SU-DHL-6 (cell line): ENCODE measurements at regions not wholly inside any gene's neighbourhood (a gene's known extent, or its start where the extent isn't known, plus 50 kb on each side); places are given as distances from the start of the nearest gene placed in this dataset.

Experiments
- H2AFZ ChIP-seq: fragments of 200-600 bp; sonication (generic); 2 replicates; pipeline ENCODE4 v1.6.1; 2014; ENCODE audit warnings: low read depth, mild to moderate bottlenecking, moderate library complexity, mixed read lengths, antibody characterized with exemption, low read length; ENCODE audit not compliant: severe bottlenecking
- H3F3A ChIP-seq: fragments of 200-600 bp; shearing (Covaris generic); 2 replicates; pipeline ENCODE4 v1.6.0; 2016; ENCODE audit warnings: antibody characterized with exemption, mild to moderate bottlenecking; ENCODE audit not compliant: insufficient read depth
- H3K27ac ChIP-seq: fragments of 200-600 bp; sonication (generic); 2 replicates; pipeline ENCODE4 v1.5.1; 2016; ENCODE audit warnings: low read depth, mild to moderate bottlenecking, low read length, moderate library complexity, mixed read lengths
- H3K27me3 ChIP-seq: fragments of 200-600 bp; sonication (generic), shearing (Covaris generic); 2 replicates; pipeline ENCODE4 v1.6.0; 2014; ENCODE audit warnings: mild to moderate bottlenecking, low read length
- H3K36me3 ChIP-seq: fragments of 200-600 bp; sonication (generic); 2 replicates; pipeline ENCODE4 v1.6.1; 2014; ENCODE audit warnings: mild to moderate bottlenecking, low read length, mixed read lengths
- H3K4me2 ChIP-seq: fragments of 300-600, 200-600 bp; shearing (Covaris generic), sonication (generic); 2 replicates; pipeline ENCODE4 v1.6.0; 2014; ENCODE audit warnings: low read length, low read depth, mild to moderate bottlenecking; ENCODE audit not compliant: poor library complexity, severe bottlenecking
- H3K4me3 ChIP-seq: fragments of 200-600 bp; sonication (generic); 2 replicates; pipeline ENCODE4 v1.5.1; 2014; ENCODE audit warnings: antibody characterized with exemption, low read length, mild to moderate bottlenecking, mixed read lengths; ENCODE audit not compliant: insufficient read depth, poor library complexity, severe bottlenecking
- H3K79me2 ChIP-seq: fragments of 200-600 bp; sonication (generic); 2 replicates; pipeline ENCODE4 v1.6.1; 2014; ENCODE audit warnings: mild to moderate bottlenecking, low read length, moderate library complexity; ENCODE audit not compliant: insufficient read depth
- H3K9ac ChIP-seq: fragments of 200-600 bp; sonication (generic); 2 replicates; pipeline ENCODE4 v1.7.0; 2014; ENCODE audit warnings: mild to moderate bottlenecking, low read length
- H3K9me2 ChIP-seq: fragments of 200-600 bp; sonication (generic); replicated peaks from 2 replicates; pipeline ENCODE4 v1.6.1; 2014; ENCODE audit warnings: low read length; ENCODE audit not compliant: insufficient read depth
- H3K9me3 ChIP-seq: fragments of 200-600 bp; sonication (generic); 2 replicates; pipeline ENCODE4 v1.6.1; 2014; ENCODE audit warnings: low read length, mixed read lengths; ENCODE audit not compliant: insufficient read depth
- H4K20me1 ChIP-seq: fragments of 200-600 bp; sonication (generic); 2 replicates; pipeline ENCODE4 v1.6.1; 2014; ENCODE audit warnings: low read depth, mild to moderate bottlenecking, antibody characterized with exemption, low read length, moderate library complexity, mixed read lengths
- CTCF ChIP-seq: fragments of 200-600 bp; sonication (generic); IDR thresholded peaks from one replicate; pipeline ENCODE4 v1.5.1; 2017; ENCODE audit warnings: antibody characterized with exemption, mild to moderate bottlenecking, low read length, moderate library complexity; ENCODE audit not compliant: insufficient read depth, poor library complexity, severe bottlenecking
- EZH2phosphoT487 ChIP-seq: fragments of 200-600 bp; sonication (generic), shearing (Covaris generic); conservative IDR thresholded peaks from 2 replicates; pipeline ENCODE4 v1.6.1; 2018; ENCODE audit warnings: mild to moderate bottlenecking, antibody characterized with exemption, low read length, moderate library complexity, mixed read lengths

- no peak overlapping the region for H3K4me2 ChIP-seq
- no peak overlapping the region for H3K27ac ChIP-seq
- H3K27me3 ChIP-seq, result no peaks in the 10 kb centered on the region
- H3K79me2 ChIP-seq, result no peaks in the 10 kb centered on the region
- H3K9me2 ChIP-seq, result no peaks in the 10 kb centered on the region
- TF ChIP-seq CTCF, result no peak
- no peak for TF ChIP-seq EZH2phosphoT487
- H2AFZ ChIP-seq, result no peak overlapping the region
- H3K9ac ChIP-seq, result no peak overlapping the region
- no peaks in the 10 kb centered on the region for H3K36me3 ChIP-seq
- no peak overlapping the region for H3K4me3 ChIP-seq
- no peaks in the 10 kb centered on the region for H3K9me3 ChIP-seq
- H3F3A ChIP-seq, result no peaks in the 10 kb centered on the region
- H4K20me1 ChIP-seq, result no peaks in the 10 kb centered on the region
Observed at GRCh38 chr5:147065071-147065470, 169.8 kb upstream of the STK32A start.

GRCh38 chr5:147068998-147069397 is 165.8 kb upstream of the STK32A start:
- Histone ChIP-seq H3K36me3 (no peaks in the 10 kb centered on the region), H3K4me3 (no peak overlapping the region), H2AFZ (no peak overlapping the region), H3K9me2 (no peaks in the 10 kb centered on the region), H3K27ac (no peak overlapping the region), H4K20me1 (no peaks in the 10 kb centered on the region), H3K79me2 (no peaks in the 10 kb centered on the region), H3K9me3 (no peaks in the 10 kb centered on the region), H3K4me2 (no peak overlapping the region), H3K27me3 (peaks cover 5% of the 10 kb centered on the region; the same call in 1 of the 2 replicates), H3K9ac (no peak overlapping the region), H3F3A (no peaks in the 10 kb centered on the region)
- TF ChIP-seq CTCF, result no peak
- TF ChIP-seq EZH2phosphoT487, result no peak

GRCh38 chr5:147072622-147073021 is 162.2 kb upstream of the STK32A start:
- Histone ChIP-seq H3F3A (no peaks in the 10 kb centered on the region), H3K27me3 (peaks cover 5% of the 10 kb centered on the region; the same call in 1 of the 2 replicates), H2AFZ (no peak overlapping the region), H3K9ac (no peak overlapping the region), H3K9me3 (no peaks in the 10 kb centered on the region), H3K27ac (no peak overlapping the region), H3K4me2 (no peak overlapping the region), H3K4me3 (no peak overlapping the region), H3K79me2 (no peaks in the 10 kb centered on the region), H4K20me1 (no peaks in the 10 kb centered on the region), H3K36me3 (no peaks in the 10 kb centered on the region), H3K9me2 (no peaks in the 10 kb centered on the region)
- no peak for TF ChIP-seq EZH2phosphoT487
- no peak for TF ChIP-seq CTCF
